Gastroesophageal sphincter (tissue), 4 donors: ENCODE measurements at regions not wholly inside any gene's neighbourhood (a gene's known extent, or its start where the extent isn't known, plus 50 kb on each side); places are given as distances from the start of the nearest gene placed in this dataset.

Source experiments
- ATAC-seq: fragments of 150-250 bp; one replicate; pipeline ENCODE4 v1.9.1; 2016; ENCODE audit warnings: mild to moderate bottlenecking, moderate library complexity
- H3K27ac ChIP-seq, 4 donors: fragments of 200-600 bp; sonication (generic) in 3 of 4; 1 replicate in 3 of 4; 2 replicates in 1 of 4; pipeline ENCODE4 v1.5.1; 2016 to 2019
- H3K27me3 ChIP-seq: fragments of 200-600 bp; sonication (generic); one replicate; pipeline ENCODE4 v1.5.1; 2019
- H3K36me3 ChIP-seq, 2 donors: fragments of 200-600 bp; sonication (generic); one replicate each; pipeline ENCODE4 v1.5.1; 2019; ENCODE audit warnings: control low read depth in 1 of 2
- H3K4me1 ChIP-seq, 3 donors: fragments of 200-600 bp; sonication (generic); 1 replicate in 2 of 3; 2 replicates in 1 of 3; pipeline ENCODE4 v1.5.1; 2016 to 2019; ENCODE audit warnings: control low read depth in 2 of 3
- H3K4me3 ChIP-seq, 2 donors: fragments of 200-600 bp; sonication (generic); one replicate each; pipeline ENCODE4 v1.5.1; 2019; ENCODE audit warnings: mild to moderate bottlenecking in 1 of 2, moderate library complexity in 1 of 2
- H3K9me3 ChIP-seq, 3 donors: fragments of 200-600 bp; sonication (generic); one replicate each; pipeline ENCODE4 v1.5.1; 2017 to 2019; ENCODE audit warnings: control low read depth in 2 of 3
- EP300 ChIP-seq: sonication (generic); formaldehyde crosslinking; IDR thresholded peaks from one replicate; pipeline ENCODE4 v1.6.1; 2017; ENCODE audit warnings: antibody characterized with exemption, mild to moderate bottlenecking
- POLR2A ChIP-seq, 2 donors: fragments of 450-650 bp; IDR thresholded peaks; one replicate each; pipeline ENCODE4 v1.6.1; 2017; ENCODE audit warnings: antibody characterized with exemption in 2 of 2, mild to moderate bottlenecking in 2 of 2, moderate library complexity in 1 of 2
- POLR2AphosphoS5 ChIP-seq: sonication (generic); formaldehyde crosslinking; IDR thresholded peaks from one replicate; pipeline ENCODE4 v1.6.1; 2017; ENCODE audit warnings: antibody characterized with exemption
- whole genome bisulfite sequencing, 2 donors: methylation state at CpG; one replicate each; pipeline ENCODE4 v1.1.5; 2018; ENCODE audit warnings: low coverage in 1 of 2; 5-methylcytosine and 5-hydroxymethylcytosine counted together
- TF ChIP-seq, protein P1 (sequence below), 4 experiments: fragments of 200-600 bp in 2 of 4; fragments of 450-650 bp in 2 of 4; sonication (generic) in 1 of 4; IDR thresholded peaks; one replicate each; pipeline ENCODE4 v1.5.1; 2017 to 2019; ENCODE audit warnings: antibody characterized with exemption in 4 of 4, mild to moderate bottlenecking in 2 of 4, moderate library complexity in 2 of 4

DNA sequence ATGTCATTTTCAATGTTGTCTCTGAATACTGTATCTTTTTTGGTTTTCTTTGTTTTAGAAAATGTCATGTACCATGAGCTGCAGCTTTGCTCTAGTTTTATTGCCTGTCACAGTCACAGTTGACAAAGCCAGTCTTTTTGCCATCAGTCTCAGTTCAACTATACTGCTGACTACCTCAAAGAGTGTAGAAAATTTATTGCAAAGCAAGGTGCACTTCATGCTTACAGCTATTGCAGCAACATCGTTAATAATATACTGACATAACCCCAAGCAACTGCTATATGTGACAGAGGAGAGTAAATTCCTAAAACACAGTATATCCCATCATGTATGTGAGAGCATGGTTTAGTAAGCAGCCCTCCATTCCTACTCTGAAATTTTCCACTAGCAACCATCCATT lies 2022.3 kb downstream of the ARAP2 start:
- TF ChIP-seq EP300 (no peak), POLR2A (IDR thresholded peaks at IDR 0.05) (no peak), POLR2AphosphoS5 (no peak)
- TF ChIP-seq, protein P1, sequence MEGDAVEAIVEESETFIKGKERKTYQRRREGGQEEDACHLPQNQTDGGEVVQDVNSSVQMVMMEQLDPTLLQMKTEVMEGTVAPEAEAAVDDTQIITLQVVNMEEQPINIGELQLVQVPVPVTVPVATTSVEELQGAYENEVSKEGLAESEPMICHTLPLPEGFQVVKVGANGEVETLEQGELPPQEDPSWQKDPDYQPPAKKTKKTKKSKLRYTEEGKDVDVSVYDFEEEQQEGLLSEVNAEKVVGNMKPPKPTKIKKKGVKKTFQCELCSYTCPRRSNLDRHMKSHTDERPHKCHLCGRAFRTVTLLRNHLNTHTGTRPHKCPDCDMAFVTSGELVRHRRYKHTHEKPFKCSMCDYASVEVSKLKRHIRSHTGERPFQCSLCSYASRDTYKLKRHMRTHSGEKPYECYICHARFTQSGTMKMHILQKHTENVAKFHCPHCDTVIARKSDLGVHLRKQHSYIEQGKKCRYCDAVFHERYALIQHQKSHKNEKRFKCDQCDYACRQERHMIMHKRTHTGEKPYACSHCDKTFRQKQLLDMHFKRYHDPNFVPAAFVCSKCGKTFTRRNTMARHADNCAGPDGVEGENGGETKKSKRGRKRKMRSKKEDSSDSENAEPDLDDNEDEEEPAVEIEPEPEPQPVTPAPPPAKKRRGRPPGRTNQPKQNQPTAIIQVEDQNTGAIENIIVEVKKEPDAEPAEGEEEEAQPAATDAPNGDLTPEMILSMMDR (IDR thresholded peaks at IDR 0.05): no peak
- H3K36me3 ChIP-seq: no peaks in the 10 kb centered on the region
- peaks cover 0 to 13% (median 0%) of the 10 kb centered on the region in 3 donors for H3K9me3 ChIP-seq
- WGBS, 2 donors: 73 to 93% methylated on average over 1 of the region's 1 CpG
- H3K4me3 ChIP-seq: no peak overlapping the region
- no peak overlapping the region for H3K27ac ChIP-seq
- no peak for ATAC-seq
- H3K4me1 ChIP-seq: no peaks in the 10 kb centered on the region
- no peaks in the 10 kb centered on the region for H3K27me3 ChIP-seq

DNA sequence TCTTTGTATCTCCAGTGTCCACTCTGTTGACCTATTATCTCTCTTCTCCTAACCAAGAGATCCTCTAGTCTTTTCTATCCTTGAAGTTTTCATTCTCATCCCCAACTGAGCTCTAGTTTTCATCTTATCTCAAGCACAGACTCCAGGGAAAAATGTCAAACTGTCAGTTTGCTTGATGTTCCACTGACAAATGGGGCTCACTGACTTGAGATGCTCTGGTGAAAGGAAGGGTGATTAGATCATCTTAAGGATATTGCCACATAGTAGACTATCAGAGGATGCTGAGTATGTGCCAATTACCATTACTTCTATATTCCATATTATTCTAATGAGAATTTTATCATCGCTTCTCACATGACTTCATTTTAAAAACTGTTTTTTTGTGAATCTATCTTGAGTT lies 2008.2 kb downstream of the ARAP2 start:
- no peaks in the 10 kb centered on the region for H3K4me1 ChIP-seq
- no peaks in the 10 kb centered on the region for H3K27me3 ChIP-seq
- no peaks in the 10 kb centered on the region for H3K36me3 ChIP-seq
- H3K9me3 ChIP-seq: no peaks in the 10 kb centered on the region
- TF ChIP-seq EP300 (no peak), POLR2A (IDR thresholded peaks at IDR 0.05) (no peak), POLR2AphosphoS5 (no peak)
- TF ChIP-seq, protein P1 (IDR thresholded peaks at IDR 0.05): no peak
- H3K27ac ChIP-seq: no peak overlapping the region
- no peak overlapping the region for H3K4me3 ChIP-seq
- 100% methylated on average over 1 of the region's 1 CpG for WGBS, 2 donors
- ATAC-seq: no peak

DNA sequence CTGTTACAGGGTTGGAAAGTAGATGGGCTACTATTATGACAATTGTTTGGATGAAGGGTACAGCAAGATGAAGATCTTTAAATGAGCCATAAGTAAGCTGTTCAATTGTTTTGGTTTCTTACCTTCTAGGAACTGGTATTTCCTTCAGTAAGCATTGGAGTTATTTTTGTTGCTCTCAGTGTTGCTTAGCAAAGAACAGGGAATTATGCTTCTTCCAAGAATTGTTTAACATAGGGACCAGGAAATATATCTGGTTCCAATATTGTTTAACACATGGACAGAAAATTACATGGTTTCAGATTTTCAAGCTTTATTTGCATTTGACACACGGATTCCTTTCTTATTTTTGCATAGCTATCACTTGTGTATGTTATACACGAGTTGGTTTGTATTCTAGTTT lies 1999.0 kb downstream of the ARAP2 start:
- Histone ChIP-seq H3K27ac (no peak overlapping the region), H3K36me3 (no peaks in the 10 kb centered on the region), H3K4me1 (no peaks in the 10 kb centered on the region), H3K9me3 (no peaks in the 10 kb centered on the region), H3K4me3 (no peak overlapping the region), H3K27me3 (no peaks in the 10 kb centered on the region)
- 67 to 76% methylated on average over 2 of the region's 2 CpGs for WGBS, 2 donors
- ATAC-seq: no peak
- TF ChIP-seq POLR2A (IDR thresholded peaks at IDR 0.05) (no peak), POLR2AphosphoS5 (no peak), EP300 (no peak)
- TF ChIP-seq, protein P1 (IDR thresholded peaks at IDR 0.05): no peak

DNA sequence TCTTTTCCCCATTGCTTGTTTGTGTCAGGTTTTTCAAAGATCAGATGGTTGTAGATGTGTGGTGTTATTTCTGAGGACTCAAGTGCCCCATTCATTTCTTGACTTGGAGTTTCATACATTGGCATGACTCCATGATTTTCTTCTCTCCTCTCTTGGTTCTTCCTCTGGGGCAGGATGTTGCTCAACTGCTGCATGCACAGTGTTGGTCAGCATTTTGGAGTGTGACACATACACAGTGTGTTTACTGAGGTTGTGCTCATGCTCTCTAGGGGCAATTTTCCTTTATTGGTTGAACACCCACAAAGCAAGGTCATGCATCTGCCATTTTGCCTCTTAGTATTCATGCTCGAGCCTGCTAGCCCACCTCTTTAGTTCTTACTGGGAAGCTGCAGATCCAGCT lies 1993.8 kb downstream of the ARAP2 start:
- TF ChIP-seq EP300 (no peak), POLR2A (IDR thresholded peaks at IDR 0.05) (no peak)
- TF ChIP-seq, protein P1 (IDR thresholded peaks at IDR 0.05): no peak
- 80% methylated on average over 1 of the region's 1 CpG; no CpG with 5 or more reads in 1 of the 2 donors for WGBS, 2 donors
- Histone ChIP-seq H3K9me3 (no peaks in the 10 kb centered on the region), H3K36me3 (no peaks in the 10 kb centered on the region), H3K27me3 (no peaks in the 10 kb centered on the region), H3K4me3 (no peak overlapping the region), H3K4me1 (no peaks in the 10 kb centered on the region), H3K27ac (no peak overlapping the region)
- ATAC-seq: no peak

DNA sequence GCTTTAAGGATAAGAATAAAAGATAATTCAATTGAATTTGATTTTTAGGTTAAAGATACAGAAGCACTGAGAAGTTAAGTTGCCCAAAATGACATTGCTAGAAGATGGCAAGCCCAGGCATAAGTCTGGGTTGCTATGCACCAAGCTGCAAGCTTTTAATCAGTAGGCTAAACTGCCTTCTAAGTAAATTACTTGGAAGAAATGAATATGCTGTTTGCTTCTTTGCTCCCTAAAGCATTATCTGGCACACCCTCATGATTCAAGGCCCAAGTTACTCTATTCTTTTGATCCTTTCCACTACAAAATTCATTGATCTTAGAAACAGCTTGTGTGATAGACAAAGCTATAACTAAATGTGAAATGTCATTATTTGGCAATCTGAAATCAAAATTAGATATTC lies 1991.1 kb downstream of the ARAP2 start:
- TF ChIP-seq, protein P1 (IDR thresholded peaks at IDR 0.05): no peak
- Histone ChIP-seq H3K4me3 (no peak overlapping the region), H3K36me3 (no peaks in the 10 kb centered on the region), H3K9me3 (no peaks in the 10 kb centered on the region), H3K27me3 (no peaks in the 10 kb centered on the region), H3K27ac (no peak overlapping the region), H3K4me1 (no peaks in the 10 kb centered on the region)
- no peak for ATAC-seq
